OCI-LY7 (cell line): ENCODE measurements at regions not wholly inside any gene's neighbourhood (a gene's known extent, or its start where the extent isn't known, plus 50 kb on each side); places are given as distances from the start of the nearest gene placed in this dataset.

Experiments
- BruUV-seq: library from RNA; stranded (reverse); fragments of 400-500 nt; replicated peaks from 2 replicates; lab custom pipeline; 2021; lab: Mats Ljungman, UMichigan
- CTCF ChIA-PET: fragments of 300-600 bp; sonication (Branson Sonifier 250); formaldehyde crosslinking; loops from one replicate; lab custom pipeline; 2022; ENCODE audit warnings: antibody characterized with exemption; ENCODE audit not compliant: unreplicated experiment; lab: Charles Lee
- POLR2A ChIA-PET: fragments of 300-600 bp; sonication (Branson Sonifier 250); formaldehyde crosslinking; loops from one replicate; lab custom pipeline; 2022; ENCODE audit warnings: antibody characterized with exemption; lab: Charles Lee
- DNase-seq: peaks from one replicate; pipeline ENCODE4 v3.0.0-alpha.2; 2015; ENCODE audit warnings: low spot score
- H2AFZ ChIP-seq: fragments of 200-600 bp; sonication (generic), shearing (Covaris generic); 2 replicates; pipeline ENCODE4 v1.6.1; 2014; ENCODE audit warnings: mild to moderate bottlenecking, antibody characterized with exemption, low read length, moderate library complexity
- H3K27ac ChIP-seq: fragments of 200-600 bp; sonication (generic); 2 replicates; pipeline ENCODE4 v1.5.1; 2014; ENCODE audit warnings: mixed run types, low read depth, mild to moderate bottlenecking, moderate library complexity, low read length, inconsistent platforms; ENCODE audit not compliant: poor library complexity, severe bottlenecking
- H3K36me3 ChIP-seq: fragments of 200-600 bp; sonication (generic); 2 replicates; pipeline ENCODE4 v1.6.1; 2014; ENCODE audit warnings: mild to moderate bottlenecking, antibody characterized with exemption, low read length, moderate library complexity, mixed read lengths; ENCODE audit not compliant: insufficient read depth
- H3K4me1 ChIP-seq: fragments of 200-600 bp; sonication (generic); 2 replicates; pipeline ENCODE4 v1.5.1; 2014; ENCODE audit warnings: mild to moderate bottlenecking, low read length; ENCODE audit not compliant: insufficient read depth, poor library complexity, severe bottlenecking
- H3K4me2 ChIP-seq: fragments of 200-600 bp; sonication (generic); 2 replicates; pipeline ENCODE4 v1.6.1; 2014; ENCODE audit warnings: mild to moderate bottlenecking, low read length
- H3K4me3 ChIP-seq: fragments of 200-600 bp; sonication (generic); 2 replicates; pipeline ENCODE4 v1.5.1; 2014; ENCODE audit warnings: mild to moderate bottlenecking, low read depth, low read length; ENCODE audit not compliant: poor library complexity, severe bottlenecking
- H3K79me2 ChIP-seq: fragments of 200-600 bp; sonication (generic); 2 replicates; pipeline ENCODE4 v1.6.1; 2016; ENCODE audit warnings: low read depth, mild to moderate bottlenecking, low read length, moderate library complexity, mixed read lengths; ENCODE audit not compliant: insufficient read depth
- H3K9me2 ChIP-seq: fragments of 200-600 bp; sonication (generic); 2 replicates; pipeline ENCODE4 v1.6.1; 2016; ENCODE audit warnings: mild to moderate bottlenecking, low read length, mixed read lengths; ENCODE audit not compliant: insufficient read depth
- H3K9me3 ChIP-seq: fragments of 200-600 bp; sonication (generic); 2 replicates; pipeline ENCODE4 v1.6.1; 2014; ENCODE audit warnings: mild to moderate bottlenecking, mixed run types, low read length, mixed read lengths
- H4K20me1 ChIP-seq: fragments of 200-600 bp; sonication (generic); 2 replicates; pipeline ENCODE4 v1.6.1; 2014; ENCODE audit warnings: mild to moderate bottlenecking, antibody characterized with exemption, low read length, moderate library complexity, mixed read lengths; ENCODE audit not compliant: insufficient read depth
- EZH2phosphoT487 ChIP-seq: fragments of 200-600 bp; sonication (generic); IDR thresholded peaks from 2 replicates; pipeline ENCODE4 v1.6.1; 2018; ENCODE audit warnings: low read depth, borderline replicate concordance, mild to moderate bottlenecking, mixed run types, antibody characterized with exemption, low read length, moderate library complexity, mixed read lengths
- intact Hi-C: fragments of 100-400 bp; cut with micrococcal nuclease; formaldehyde crosslinking; loops from one replicate; pipeline ENCODE4 v1.10.0; 2022; ENCODE audit not compliant: unreplicated experiment
- TF ChIP-seq, protein P1 (sequence below): fragments of 200-600 bp; sonication (generic); conservative IDR thresholded peaks from 2 replicates; pipeline ENCODE4 v1.5.1; 2014; ENCODE audit warnings: mild to moderate bottlenecking, antibody characterized with exemption, low read length, moderate library complexity, mixed read lengths

DNA sequence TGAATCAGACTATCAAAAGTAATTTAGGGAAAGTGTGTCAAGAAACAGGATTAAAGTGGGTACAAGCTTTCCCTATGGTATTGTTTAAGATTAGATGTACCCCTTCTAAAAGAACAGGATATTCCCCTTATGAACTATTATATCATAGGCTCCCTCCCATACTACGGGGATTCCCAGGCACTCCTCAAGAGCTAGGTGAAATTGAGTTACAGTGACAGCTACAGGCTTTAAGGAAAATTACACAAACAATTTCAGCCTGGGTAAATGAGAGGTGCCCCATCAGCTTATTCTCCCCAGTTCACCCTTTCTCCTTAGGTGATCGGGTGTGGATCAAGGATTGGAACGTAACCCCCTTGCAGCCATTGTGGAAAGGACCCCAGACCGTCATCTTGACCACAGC is 240.8 kb upstream of the CNTN6 start:
- H3K79me2 ChIP-seq, result no peaks in the 10 kb centered on the region
- POLR2A ChIA-PET, result no interaction called here
- no TSS peak for BruUV-seq

DNA sequence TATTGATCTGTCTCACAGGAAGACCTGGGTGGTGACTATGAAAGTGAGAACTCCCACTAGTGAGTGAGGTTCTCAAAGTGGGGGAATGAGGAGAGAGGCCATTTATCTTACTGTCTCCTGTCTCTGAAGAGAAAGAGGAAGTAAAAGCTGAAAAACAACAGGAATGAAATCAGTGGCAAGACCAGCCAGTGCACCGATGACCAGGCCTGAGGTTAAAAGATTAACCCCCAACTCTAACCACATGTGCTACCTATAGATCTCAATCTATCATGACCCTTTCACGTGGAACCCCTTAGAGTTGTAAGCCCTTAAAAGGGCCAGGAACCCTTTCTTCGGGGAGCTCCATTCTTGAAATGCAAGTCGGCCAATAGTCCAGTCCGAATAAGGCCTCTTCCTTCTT is 239.3 kb upstream of the CNTN6 start:
- BruUV-seq, result no TSS peak
- CTCF ChIA-PET, result no interaction called here
- POLR2A ChIA-PET, result no interaction called here

More for the DNA sequence above, 240.8 kb upstream of the CNTN6 start:
- no peaks in the 10 kb centered on the region for H3K36me3 ChIP-seq
- intact Hi-C loops, result no loop called here
- no peak overlapping the region for H3K4me3 ChIP-seq
- no peaks in the 10 kb centered on the region for H3K4me1 ChIP-seq
- H2AFZ ChIP-seq, result no peak overlapping the region
- H4K20me1 ChIP-seq, result no peaks in the 10 kb centered on the region
- H3K9me3 ChIP-seq, result no peaks in the 10 kb centered on the region
- no peak overlapping the region for H3K27ac ChIP-seq
- DNase-seq, result no peak
- TF ChIP-seq, protein P1, sequence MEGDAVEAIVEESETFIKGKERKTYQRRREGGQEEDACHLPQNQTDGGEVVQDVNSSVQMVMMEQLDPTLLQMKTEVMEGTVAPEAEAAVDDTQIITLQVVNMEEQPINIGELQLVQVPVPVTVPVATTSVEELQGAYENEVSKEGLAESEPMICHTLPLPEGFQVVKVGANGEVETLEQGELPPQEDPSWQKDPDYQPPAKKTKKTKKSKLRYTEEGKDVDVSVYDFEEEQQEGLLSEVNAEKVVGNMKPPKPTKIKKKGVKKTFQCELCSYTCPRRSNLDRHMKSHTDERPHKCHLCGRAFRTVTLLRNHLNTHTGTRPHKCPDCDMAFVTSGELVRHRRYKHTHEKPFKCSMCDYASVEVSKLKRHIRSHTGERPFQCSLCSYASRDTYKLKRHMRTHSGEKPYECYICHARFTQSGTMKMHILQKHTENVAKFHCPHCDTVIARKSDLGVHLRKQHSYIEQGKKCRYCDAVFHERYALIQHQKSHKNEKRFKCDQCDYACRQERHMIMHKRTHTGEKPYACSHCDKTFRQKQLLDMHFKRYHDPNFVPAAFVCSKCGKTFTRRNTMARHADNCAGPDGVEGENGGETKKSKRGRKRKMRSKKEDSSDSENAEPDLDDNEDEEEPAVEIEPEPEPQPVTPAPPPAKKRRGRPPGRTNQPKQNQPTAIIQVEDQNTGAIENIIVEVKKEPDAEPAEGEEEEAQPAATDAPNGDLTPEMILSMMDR, result 0 out of 2 replicates have a peak, but pooled peaks have one; percentile 34
- TF ChIP-seq EZH2phosphoT487, result no peak
- H3K9me2 ChIP-seq, result no peaks in the 10 kb centered on the region
- H3K4me2 ChIP-seq, result no peak overlapping the region
- CTCF ChIA-PET, result no interaction called here

DNA sequence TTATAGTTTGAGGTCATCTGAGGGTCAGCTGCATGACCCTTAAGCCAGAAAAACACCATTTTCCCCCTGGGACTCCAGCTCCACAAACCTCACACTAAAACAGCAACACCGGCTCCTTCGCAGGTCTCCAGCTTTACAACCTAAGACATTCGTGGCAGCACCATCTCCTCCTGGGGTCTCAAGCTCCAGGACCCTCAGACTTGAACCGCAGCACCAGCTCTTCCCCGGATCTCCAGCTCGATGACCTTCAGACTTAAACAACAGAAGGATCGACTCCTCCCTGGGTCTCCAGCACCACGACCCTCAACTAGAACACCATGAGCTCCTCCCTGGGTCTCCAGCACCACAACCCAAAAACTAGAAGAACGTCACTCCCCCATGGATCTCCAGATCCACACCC is 233.7 kb upstream of the CNTN6 start:
- ChIA-PET CTCF (no interaction called here), POLR2A (interaction anchor here (1.3 kb wide), 1 partner anchor 13 kb away, joined by 3 read pairs; no protein-coding TSS in a partner anchor)
- Histone ChIP-seq H3K4me2 (no peak overlapping the region), H2AFZ (no peak overlapping the region), H3K9me2 (no peaks in the 10 kb centered on the region), H3K4me1 (no peaks in the 10 kb centered on the region), H3K4me3 (no peak overlapping the region), H3K9me3 (no peaks in the 10 kb centered on the region), H3K36me3 (no peaks in the 10 kb centered on the region), H4K20me1 (no peaks in the 10 kb centered on the region), H3K79me2 (no peaks in the 10 kb centered on the region), H3K27ac (no peak overlapping the region)
- no peak for TF ChIP-seq EZH2phosphoT487
- TF ChIP-seq, protein P1, result no peak
- intact Hi-C loops, result no loop called here
- DNase-seq, result no peak
- no TSS peak for BruUV-seq

More for the DNA sequence above, 239.3 kb upstream of the CNTN6 start:
- no peak overlapping the region for H2AFZ ChIP-seq
- H3K9me2 ChIP-seq, result no peaks in the 10 kb centered on the region
- H3K79me2 ChIP-seq, result no peaks in the 10 kb centered on the region
- H4K20me1 ChIP-seq, result no peaks in the 10 kb centered on the region
- H3K9me3 ChIP-seq, result no peaks in the 10 kb centered on the region
- no peak for DNase-seq
- no peak for TF ChIP-seq EZH2phosphoT487
- TF ChIP-seq, protein P1, result no peak
- no peak overlapping the region for H3K4me3 ChIP-seq
- no peak overlapping the region for H3K27ac ChIP-seq
- intact Hi-C loops, result no loop called here
- H3K4me2 ChIP-seq, result no peak overlapping the region
- H3K4me1 ChIP-seq, result no peaks in the 10 kb centered on the region
- H3K36me3 ChIP-seq, result no peaks in the 10 kb centered on the region
